Endothelial cell (in vitro differentiated cells): ENCODE measurements at regions not wholly inside any gene's neighbourhood (a gene's known extent, or its start where the extent isn't known, plus 50 kb on each side); places are given as distances from the start of the nearest gene placed in this dataset.

ENCODE experiments used
- DNase-seq: peaks from one replicate; pipeline ENCODE4 v3.0.0; 2021; ENCODE audit warnings: low spot score
- H3K27ac Mint-ChIP-seq: one replicate; pipeline ENCODE4 v1.8.0; 2021; ENCODE audit warnings: mixed read lengths, inconsistent platforms; ENCODE audit not compliant: unreplicated experiment
- H3K27me3 Mint-ChIP-seq: one replicate; pipeline ENCODE4 v1.8.0; 2021; ENCODE audit warnings: mild to moderate bottlenecking, moderate library complexity, mixed read lengths, inconsistent platforms; ENCODE audit not compliant: unreplicated experiment
- H3K36me3 Mint-ChIP-seq: one replicate; pipeline ENCODE4 v1.8.0; 2021; ENCODE audit warnings: mild to moderate bottlenecking, low read depth, mixed read lengths, inconsistent platforms; ENCODE audit not compliant: unreplicated experiment
- H3K4me1 Mint-ChIP-seq: one replicate; pipeline ENCODE4 v1.8.0; 2021; ENCODE audit warnings: mild to moderate bottlenecking, mixed read lengths, inconsistent platforms; ENCODE audit not compliant: unreplicated experiment
- H3K4me3 Mint-ChIP-seq: one replicate; pipeline ENCODE4 v1.8.0; 2021; ENCODE audit warnings: mild to moderate bottlenecking, mixed read lengths, inconsistent platforms; ENCODE audit not compliant: unreplicated experiment
- H3K9me3 Mint-ChIP-seq: one replicate; pipeline ENCODE4 v1.8.0; 2021; ENCODE audit warnings: mixed read lengths, inconsistent platforms; ENCODE audit not compliant: unreplicated experiment
- TF ChIP-seq, protein P1 (sequence below): fragments of 200-600 bp; sonication (generic); IDR thresholded peaks from one replicate; pipeline ENCODE4 v1.5.0; 2021; ENCODE audit warnings: antibody characterized with exemption; ENCODE audit not compliant: unreplicated experiment

DNA sequence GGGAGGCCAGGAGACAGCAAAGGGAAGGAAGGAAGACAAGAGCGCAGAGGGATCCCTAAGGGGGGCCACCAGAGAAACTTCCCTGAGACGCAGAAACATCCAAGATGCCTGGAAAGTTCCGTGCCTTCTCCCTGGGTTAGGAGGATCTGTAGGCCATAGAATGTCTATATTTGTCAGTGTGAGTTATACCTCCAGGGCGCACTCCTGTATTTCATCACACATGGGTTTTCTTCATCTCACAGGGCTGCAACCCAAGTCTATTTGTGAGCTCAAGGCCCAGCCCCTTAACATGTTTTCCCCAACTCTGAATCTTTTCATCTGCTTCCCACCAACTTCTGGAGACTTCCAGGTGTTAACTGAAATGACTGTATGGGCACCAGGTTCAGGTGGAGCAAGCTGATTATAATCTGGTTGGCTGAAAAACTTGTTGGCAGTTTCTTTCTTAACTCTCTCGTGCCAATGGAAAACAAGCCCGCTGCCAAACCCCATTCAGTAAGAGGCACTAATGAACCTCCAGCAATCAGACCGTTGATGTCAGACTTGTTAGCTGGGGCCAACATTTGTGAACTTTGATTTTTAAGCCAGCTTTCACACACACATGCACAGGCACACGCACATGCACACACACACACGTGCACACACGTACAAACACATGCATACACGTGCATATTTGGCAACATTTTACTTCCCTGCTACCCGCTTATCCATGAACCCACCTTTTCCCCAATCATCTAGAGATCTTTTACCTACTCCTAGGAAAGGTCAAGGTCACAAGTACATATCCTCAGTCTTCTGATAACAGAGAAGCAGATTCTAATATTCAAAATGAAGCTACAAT lies 247.5 kb upstream of the GMDS start:
- TF ChIP-seq, protein P1, sequence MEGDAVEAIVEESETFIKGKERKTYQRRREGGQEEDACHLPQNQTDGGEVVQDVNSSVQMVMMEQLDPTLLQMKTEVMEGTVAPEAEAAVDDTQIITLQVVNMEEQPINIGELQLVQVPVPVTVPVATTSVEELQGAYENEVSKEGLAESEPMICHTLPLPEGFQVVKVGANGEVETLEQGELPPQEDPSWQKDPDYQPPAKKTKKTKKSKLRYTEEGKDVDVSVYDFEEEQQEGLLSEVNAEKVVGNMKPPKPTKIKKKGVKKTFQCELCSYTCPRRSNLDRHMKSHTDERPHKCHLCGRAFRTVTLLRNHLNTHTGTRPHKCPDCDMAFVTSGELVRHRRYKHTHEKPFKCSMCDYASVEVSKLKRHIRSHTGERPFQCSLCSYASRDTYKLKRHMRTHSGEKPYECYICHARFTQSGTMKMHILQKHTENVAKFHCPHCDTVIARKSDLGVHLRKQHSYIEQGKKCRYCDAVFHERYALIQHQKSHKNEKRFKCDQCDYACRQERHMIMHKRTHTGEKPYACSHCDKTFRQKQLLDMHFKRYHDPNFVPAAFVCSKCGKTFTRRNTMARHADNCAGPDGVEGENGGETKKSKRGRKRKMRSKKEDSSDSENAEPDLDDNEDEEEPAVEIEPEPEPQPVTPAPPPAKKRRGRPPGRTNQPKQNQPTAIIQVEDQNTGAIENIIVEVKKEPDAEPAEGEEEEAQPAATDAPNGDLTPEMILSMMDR, result no peak
- H3K36me3 Mint-ChIP-seq, result peaks cover 4% of the 10 kb centered on the region
- H3K27ac Mint-ChIP-seq, result no peak overlapping the region
- H3K4me3 Mint-ChIP-seq, result no peak overlapping the region
- H3K4me1 Mint-ChIP-seq, result no peaks in the 10 kb centered on the region
- H3K9me3 Mint-ChIP-seq, result no peaks in the 10 kb centered on the region
- peaks cover 5% of the 10 kb centered on the region for H3K27me3 Mint-ChIP-seq
- DNase-seq, result no peak

DNA sequence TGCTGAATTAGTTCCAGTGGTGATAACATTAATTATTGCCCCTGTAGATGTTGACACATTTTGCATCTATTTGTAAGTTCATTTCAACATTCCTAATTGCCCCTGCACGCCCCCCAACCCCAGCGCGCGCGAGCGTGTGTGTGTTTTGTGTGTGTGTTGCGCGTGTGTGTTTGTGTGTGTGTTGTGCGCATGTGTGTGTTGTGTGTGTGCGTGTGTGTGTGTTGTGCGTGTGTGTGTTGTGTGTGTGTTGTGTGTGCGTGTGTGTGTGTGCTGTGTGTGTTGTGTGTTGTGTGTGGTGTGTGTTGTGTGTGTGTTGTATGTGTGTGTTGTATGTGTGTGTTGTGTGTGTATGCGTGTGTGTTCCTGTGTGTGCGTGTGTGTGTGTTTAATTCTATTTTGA lies 245.7 kb upstream of the GMDS start:
- TF ChIP-seq, protein P1, result no peak
- Mint-ChIP-seq H3K9me3 (no peaks in the 10 kb centered on the region), H3K27ac (no peak overlapping the region), H3K27me3 (peaks cover 3% of the 10 kb centered on the region), H3K4me3 (no peak overlapping the region), H3K4me1 (no peaks in the 10 kb centered on the region), H3K36me3 (no peaks in the 10 kb centered on the region)
- no peak for DNase-seq

DNA sequence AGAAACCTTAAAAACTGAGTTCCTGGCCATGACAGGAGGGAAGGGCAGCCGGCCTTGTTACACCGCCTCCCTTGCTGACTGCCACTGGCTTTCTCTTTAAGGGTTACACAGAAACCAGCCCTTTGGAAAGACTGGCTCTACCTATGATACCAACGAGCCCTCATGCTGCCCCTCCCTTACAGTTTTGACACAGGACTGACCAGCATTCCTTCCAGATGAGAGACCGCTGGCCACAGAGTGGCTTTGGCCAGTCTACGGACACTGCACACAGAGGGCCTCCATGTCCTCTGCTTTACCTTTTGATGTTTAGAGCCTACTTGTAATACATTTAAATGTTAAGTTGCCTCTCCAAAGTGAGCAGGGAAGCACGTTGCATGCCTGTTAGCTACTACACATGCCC lies 243.2 kb upstream of the GMDS start:
- H3K27me3 Mint-ChIP-seq, result peaks cover 3% of the 10 kb centered on the region
- H3K4me3 Mint-ChIP-seq, result no peak overlapping the region
- H3K4me1 Mint-ChIP-seq, result no peaks in the 10 kb centered on the region
- no peaks in the 10 kb centered on the region for H3K36me3 Mint-ChIP-seq
- no peak overlapping the region for H3K27ac Mint-ChIP-seq
- TF ChIP-seq, protein P1, result no peak
- H3K9me3 Mint-ChIP-seq, result no peaks in the 10 kb centered on the region
- DNase-seq, result no peak

DNA sequence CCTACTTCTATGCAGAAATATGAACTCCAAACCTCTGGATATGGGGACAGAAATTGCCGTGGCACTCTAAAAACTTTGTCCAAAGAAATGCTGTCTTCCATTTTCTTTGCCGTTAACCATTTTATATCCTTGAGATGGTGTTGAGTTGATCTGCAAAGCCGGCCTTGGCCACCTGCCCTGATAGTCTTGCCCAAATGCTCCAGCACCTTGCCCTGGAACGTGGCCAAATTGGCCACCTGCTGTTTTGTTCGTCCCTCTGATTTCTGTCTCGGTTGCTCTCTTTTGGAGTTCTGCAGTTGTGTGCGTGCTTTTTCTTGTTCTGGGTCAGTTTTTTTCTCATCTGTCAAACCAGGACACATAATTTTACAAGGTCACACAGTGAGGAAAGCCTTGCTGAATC lies 239.7 kb upstream of the GMDS start:
- TF ChIP-seq, protein P1, result no peak
- no peaks in the 10 kb centered on the region for H3K4me1 Mint-ChIP-seq
- no peak for DNase-seq
- no peaks in the 10 kb centered on the region for H3K36me3 Mint-ChIP-seq
- H3K9me3 Mint-ChIP-seq, result no peaks in the 10 kb centered on the region
- no peak overlapping the region for H3K27ac Mint-ChIP-seq
- H3K27me3 Mint-ChIP-seq, result no peaks in the 10 kb centered on the region
- no peak overlapping the region for H3K4me3 Mint-ChIP-seq

DNA sequence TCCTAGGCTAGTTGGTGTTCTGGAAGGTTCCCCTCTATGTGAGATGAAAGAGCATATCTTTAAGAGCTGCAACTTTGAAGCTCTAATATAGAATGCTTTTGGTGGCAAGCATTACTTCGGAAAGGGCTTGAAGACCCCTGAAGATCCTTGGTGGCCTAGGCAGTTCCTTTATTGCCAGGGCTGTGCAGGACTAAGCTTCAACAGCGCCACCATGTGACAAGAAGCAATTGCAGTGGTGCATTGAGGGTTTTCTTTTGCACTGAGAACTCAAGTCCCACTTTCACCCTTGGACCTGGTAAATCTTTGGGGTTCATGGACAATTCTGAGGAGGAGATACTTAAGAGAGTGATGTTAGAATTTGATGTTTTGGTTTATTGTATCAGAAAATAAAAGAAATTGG lies 237.4 kb upstream of the GMDS start:
- DNase-seq, result no peak
- Mint-ChIP-seq H3K27ac (no peak overlapping the region), H3K36me3 (no peaks in the 10 kb centered on the region)

More for the DNA sequence above, 237.4 kb upstream of the GMDS start:
- H3K9me3 Mint-ChIP-seq, result no peaks in the 10 kb centered on the region
- no peaks in the 10 kb centered on the region for H3K4me1 Mint-ChIP-seq
- H3K27me3 Mint-ChIP-seq, result no peaks in the 10 kb centered on the region
- no peak overlapping the region for H3K4me3 Mint-ChIP-seq
- TF ChIP-seq, protein P1, result peak; percentile 24
